HL-60 (cell line): ENCODE measurements at regions not wholly inside any gene's neighbourhood (a gene's known extent, or its start where the extent isn't known, plus 50 kb on each side); places are given as distances from the start of the nearest gene placed in this dataset.

Experiments
- DNase-seq, 2 experiments: peaks; one replicate each; pipeline ENCODE4 v3.0.0-alpha.2; 2010 to 2020; ENCODE audit warnings: low read depth in 1 of 2, low spot score in 1 of 2
- H3K27ac ChIP-seq: fragments of 250-450 bp; sonication (Bioruptor Pico); replicated peaks from 2 replicates; pipeline ENCODE4 v1.5.1; 2020; ENCODE audit warnings: mild to moderate bottlenecking, moderate library complexity
- H3K27me3 ChIP-seq: fragments of 250-450 bp; sonication (Bioruptor Pico); 2 replicates; pipeline ENCODE4 v1.5.1; 2021; ENCODE audit warnings: mild to moderate bottlenecking, moderate library complexity; ENCODE audit not compliant: insufficient read depth, poor library complexity, severe bottlenecking
- H3K4me3 ChIP-seq: replicated peaks from 2 replicates; pipeline ENCODE4 v1.5.1; 2011; ENCODE audit warnings: mild to moderate bottlenecking, control low read depth, low read length; ENCODE audit not compliant: insufficient read depth
- GABPA ChIP-seq: IDR thresholded peaks from 2 replicates; pipeline ENCODE4 v1.6.1; 2012; ENCODE audit warnings: low read depth
- POLR2AphosphoS5 ChIP-seq: IDR thresholded peaks from 2 replicates; pipeline ENCODE4 v1.6.1; 2012; ENCODE audit warnings: low read depth
- SPI1 ChIP-seq: IDR thresholded peaks from 2 replicates; pipeline ENCODE4 v1.6.1; 2012; ENCODE audit warnings: low read depth, mild to moderate bottlenecking, borderline replicate concordance
- TF ChIP-seq, protein P1 (sequence below): IDR thresholded peaks from 2 replicates; pipeline ENCODE4 v1.6.1; 2012; ENCODE audit warnings: low read depth; ENCODE audit not compliant: insufficient replicate concordance
- TF ChIP-seq, protein P2 (sequence below): IDR thresholded peaks from one replicate; pipeline ENCODE4 v1.5.1; 2011; ENCODE audit warnings: low read length, control low read depth, inconsistent platforms; ENCODE audit not compliant: insufficient read depth

DNA sequence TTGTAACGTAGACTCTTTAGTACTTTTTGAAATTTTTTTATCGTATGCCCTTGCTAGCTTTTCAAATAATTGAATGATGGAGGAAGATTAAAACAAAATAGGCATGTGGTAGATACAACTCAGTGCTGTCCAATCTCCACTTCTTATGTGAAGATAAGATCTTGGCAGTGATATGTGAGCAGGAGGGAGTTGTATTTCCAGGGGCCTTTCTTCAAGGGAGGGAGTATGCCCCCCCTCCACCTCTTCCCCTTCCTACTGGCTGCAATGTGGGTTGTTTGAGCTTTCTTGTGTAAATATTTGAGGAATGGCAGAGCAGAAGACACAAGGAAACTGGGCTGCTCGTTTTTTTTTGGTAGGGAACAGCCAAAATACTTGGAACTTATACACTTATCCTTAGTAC, 374.9 kb downstream of the PSAT1 start:
- TF ChIP-seq, protein P1, sequence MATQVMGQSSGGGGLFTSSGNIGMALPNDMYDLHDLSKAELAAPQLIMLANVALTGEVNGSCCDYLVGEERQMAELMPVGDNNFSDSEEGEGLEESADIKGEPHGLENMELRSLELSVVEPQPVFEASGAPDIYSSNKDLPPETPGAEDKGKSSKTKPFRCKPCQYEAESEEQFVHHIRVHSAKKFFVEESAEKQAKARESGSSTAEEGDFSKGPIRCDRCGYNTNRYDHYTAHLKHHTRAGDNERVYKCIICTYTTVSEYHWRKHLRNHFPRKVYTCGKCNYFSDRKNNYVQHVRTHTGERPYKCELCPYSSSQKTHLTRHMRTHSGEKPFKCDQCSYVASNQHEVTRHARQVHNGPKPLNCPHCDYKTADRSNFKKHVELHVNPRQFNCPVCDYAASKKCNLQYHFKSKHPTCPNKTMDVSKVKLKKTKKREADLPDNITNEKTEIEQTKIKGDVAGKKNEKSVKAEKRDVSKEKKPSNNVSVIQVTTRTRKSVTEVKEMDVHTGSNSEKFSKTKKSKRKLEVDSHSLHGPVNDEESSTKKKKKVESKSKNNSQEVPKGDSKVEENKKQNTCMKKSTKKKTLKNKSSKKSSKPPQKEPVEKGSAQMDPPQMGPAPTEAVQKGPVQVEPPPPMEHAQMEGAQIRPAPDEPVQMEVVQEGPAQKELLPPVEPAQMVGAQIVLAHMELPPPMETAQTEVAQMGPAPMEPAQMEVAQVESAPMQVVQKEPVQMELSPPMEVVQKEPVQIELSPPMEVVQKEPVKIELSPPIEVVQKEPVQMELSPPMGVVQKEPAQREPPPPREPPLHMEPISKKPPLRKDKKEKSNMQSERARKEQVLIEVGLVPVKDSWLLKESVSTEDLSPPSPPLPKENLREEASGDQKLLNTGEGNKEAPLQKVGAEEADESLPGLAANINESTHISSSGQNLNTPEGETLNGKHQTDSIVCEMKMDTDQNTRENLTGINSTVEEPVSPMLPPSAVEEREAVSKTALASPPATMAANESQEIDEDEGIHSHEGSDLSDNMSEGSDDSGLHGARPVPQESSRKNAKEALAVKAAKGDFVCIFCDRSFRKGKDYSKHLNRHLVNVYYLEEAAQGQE, result no peak
- TF ChIP-seq GABPA, result no peak
- TF ChIP-seq, protein P2, sequence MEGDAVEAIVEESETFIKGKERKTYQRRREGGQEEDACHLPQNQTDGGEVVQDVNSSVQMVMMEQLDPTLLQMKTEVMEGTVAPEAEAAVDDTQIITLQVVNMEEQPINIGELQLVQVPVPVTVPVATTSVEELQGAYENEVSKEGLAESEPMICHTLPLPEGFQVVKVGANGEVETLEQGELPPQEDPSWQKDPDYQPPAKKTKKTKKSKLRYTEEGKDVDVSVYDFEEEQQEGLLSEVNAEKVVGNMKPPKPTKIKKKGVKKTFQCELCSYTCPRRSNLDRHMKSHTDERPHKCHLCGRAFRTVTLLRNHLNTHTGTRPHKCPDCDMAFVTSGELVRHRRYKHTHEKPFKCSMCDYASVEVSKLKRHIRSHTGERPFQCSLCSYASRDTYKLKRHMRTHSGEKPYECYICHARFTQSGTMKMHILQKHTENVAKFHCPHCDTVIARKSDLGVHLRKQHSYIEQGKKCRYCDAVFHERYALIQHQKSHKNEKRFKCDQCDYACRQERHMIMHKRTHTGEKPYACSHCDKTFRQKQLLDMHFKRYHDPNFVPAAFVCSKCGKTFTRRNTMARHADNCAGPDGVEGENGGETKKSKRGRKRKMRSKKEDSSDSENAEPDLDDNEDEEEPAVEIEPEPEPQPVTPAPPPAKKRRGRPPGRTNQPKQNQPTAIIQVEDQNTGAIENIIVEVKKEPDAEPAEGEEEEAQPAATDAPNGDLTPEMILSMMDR, result no peak
- TF ChIP-seq POLR2AphosphoS5, result no peak
- no peak for TF ChIP-seq SPI1
- Histone ChIP-seq H3K4me3 (no peak overlapping the region), H3K27ac (no peak overlapping the region), H3K27me3 (no peaks in the 10 kb centered on the region)
- DNase-seq, result no peak

DNA sequence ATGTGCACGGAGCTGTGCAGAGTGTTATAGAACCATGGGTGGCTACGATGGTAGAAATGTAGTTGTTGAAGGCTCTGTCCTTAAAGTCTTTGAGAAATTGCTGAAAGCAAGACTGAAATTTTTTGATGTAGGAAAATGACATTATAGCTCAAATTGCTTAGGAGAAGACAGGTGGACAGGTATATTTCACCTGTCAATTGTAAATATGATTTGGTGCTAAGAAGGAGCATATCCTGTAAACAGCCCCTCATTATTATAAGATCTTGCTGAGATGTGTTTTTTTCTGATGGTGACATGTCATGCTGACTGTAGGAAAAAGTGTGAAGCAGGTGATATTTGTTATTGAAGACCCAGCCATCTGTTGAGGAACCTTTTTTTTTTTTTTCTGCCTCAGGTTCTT, 377.9 kb downstream of the PSAT1 start:
- peaks cover 2% of the 10 kb centered on the region for H3K27me3 ChIP-seq
- no peak overlapping the region for H3K4me3 ChIP-seq
- no peak for DNase-seq
- TF ChIP-seq SPI1 (no peak), POLR2AphosphoS5 (no peak), GABPA (no peak)
- TF ChIP-seq, protein P2, result no peak
- TF ChIP-seq, protein P1, result no peak
- H3K27ac ChIP-seq, result no peak overlapping the region

DNA sequence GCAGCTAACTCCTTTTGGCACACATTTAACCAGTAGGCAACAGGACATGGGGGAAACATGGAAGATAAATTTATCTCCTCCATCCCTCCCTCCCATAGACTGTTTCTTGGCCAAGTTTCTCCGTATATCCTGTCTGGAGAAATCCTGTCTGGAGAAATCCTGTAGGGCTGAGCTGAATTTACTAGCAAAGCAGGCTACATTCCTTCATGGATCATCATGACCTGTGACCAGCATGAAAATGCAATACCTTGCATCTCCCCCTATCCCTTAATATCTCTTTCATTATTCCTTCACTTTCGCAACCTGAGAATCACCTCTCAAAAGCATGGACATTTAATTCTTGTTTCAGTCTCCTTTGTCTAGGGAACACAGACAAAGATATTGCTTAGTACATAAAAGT, 379.1 kb downstream of the PSAT1 start:
- Histone ChIP-seq H3K4me3 (no peak overlapping the region), H3K27ac (no peak overlapping the region), H3K27me3 (peaks cover 2% of the 10 kb centered on the region)
- no peak for TF ChIP-seq POLR2AphosphoS5
- TF ChIP-seq, protein P1, result no peak
- no peak for TF ChIP-seq GABPA
- TF ChIP-seq, protein P2, result no peak
- TF ChIP-seq SPI1, result no peak
- DNase-seq, result no peak
